ENCODE measurements at regions not wholly inside any gene's neighbourhood (a gene's known extent, or its start where the extent isn't known, plus 50 kb on each side); places are given as distances from the start of the nearest gene placed in this dataset.

DNA sequence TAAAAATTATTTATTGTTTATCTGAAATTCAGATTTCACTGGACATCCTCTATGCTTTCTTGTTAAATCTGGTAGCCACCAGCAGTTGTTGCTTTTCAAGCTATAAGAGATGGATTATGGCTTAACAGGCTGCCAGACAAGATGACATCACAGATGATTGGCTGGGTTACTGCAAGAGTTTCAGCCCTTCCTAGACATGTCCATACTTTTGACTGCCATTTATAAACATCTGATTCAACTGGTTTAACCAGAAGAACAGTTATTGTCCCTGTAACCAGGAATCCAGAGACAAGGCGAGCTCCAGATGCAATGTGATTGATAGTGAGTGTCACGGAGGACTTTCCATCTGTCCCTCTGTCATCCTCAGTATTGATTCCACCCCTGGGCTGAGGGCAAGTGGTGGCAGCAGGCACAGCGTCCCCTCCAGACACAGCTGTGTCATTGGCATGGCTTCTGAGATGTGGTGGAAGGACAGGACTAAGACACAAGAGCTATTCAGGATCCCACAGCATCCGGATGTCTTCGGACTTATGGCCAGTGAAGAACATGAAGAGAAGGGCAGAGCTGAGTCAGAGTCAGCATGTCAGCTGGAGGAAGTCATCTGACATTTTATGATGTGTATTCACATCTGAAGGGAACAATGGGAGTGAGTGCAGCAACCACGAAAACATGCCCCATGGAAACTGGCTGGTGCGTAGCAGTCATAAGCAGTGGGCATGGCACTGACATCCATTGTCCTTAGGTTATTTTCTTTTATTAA is 284.5 kb upstream of the CDYL start:
- TF ChIP-seq POLR2AphosphoS5 (IDR thresholded peaks at IDR 0.05; ENCODE audit: low read depth, low read length), result no peak
- TF ChIP-seq FOXP2 (optimal IDR thresholded peaks at IDR 0.05; ENCODE audit: borderline replicate concordance, extremely low read depth, extremely low read length, insufficient read depth), result no peak

All from PFSK-1 (cell line).